B cell (primary cell): ENCODE measurements at regions not wholly inside any gene's neighbourhood (a gene's known extent, or its start where the extent isn't known, plus 50 kb on each side); places are given as distances from the start of the nearest gene placed in this dataset.

ENCODE experiments used
- EZH2 ChIP-seq: IDR thresholded peaks from 2 replicates; pipeline ENCODE4 v1.6.1; 2012; ENCODE audit warnings: borderline replicate concordance, low read depth, mild to moderate bottlenecking, moderate library complexity, low read length; ENCODE audit not compliant: insufficient read depth, poor library complexity, severe bottlenecking
- TF ChIP-seq, protein P1 (sequence below): fragments of 200-600 bp; IDR thresholded peaks from one replicate; pipeline ENCODE4 v1.8.0; 2022; ENCODE audit warnings: antibody characterized with exemption, mild to moderate bottlenecking

DNA sequence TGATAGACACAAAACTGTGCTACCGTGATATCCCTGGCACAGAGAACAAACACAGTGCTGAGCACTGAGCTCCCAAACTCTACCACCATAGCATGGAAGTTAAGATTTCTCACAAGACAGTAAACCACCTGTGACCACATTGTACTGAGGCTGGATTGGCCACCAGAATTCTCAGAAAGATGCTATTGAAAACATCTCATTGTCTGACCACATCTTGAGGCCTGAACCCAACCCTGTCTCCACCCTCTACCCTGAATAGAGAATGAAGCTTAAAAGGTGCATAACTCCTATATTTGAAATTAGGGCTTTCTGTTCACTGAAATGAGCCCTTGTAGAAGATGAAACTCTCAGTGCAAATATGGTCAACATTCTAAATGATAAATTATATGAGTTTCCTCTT, 281.3 kb upstream of the NPAP1 start:
- TF ChIP-seq, protein P1, sequence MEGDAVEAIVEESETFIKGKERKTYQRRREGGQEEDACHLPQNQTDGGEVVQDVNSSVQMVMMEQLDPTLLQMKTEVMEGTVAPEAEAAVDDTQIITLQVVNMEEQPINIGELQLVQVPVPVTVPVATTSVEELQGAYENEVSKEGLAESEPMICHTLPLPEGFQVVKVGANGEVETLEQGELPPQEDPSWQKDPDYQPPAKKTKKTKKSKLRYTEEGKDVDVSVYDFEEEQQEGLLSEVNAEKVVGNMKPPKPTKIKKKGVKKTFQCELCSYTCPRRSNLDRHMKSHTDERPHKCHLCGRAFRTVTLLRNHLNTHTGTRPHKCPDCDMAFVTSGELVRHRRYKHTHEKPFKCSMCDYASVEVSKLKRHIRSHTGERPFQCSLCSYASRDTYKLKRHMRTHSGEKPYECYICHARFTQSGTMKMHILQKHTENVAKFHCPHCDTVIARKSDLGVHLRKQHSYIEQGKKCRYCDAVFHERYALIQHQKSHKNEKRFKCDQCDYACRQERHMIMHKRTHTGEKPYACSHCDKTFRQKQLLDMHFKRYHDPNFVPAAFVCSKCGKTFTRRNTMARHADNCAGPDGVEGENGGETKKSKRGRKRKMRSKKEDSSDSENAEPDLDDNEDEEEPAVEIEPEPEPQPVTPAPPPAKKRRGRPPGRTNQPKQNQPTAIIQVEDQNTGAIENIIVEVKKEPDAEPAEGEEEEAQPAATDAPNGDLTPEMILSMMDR = no peak
- no peak for TF ChIP-seq EZH2
